OCI-LY1 (cell line): ENCODE measurements at regions not wholly inside any gene's neighbourhood (a gene's known extent, or its start where the extent isn't known, plus 50 kb on each side); places are given as distances from the start of the nearest gene placed in this dataset.

Experiments used
- CTCF ChIP-seq: fragments of 200-600 bp; sonication (generic), shearing (Covaris generic); IDR thresholded peaks from 2 replicates; pipeline ENCODE4 v1.5.1; 2017; ENCODE audit warnings: mild to moderate bottlenecking, antibody characterized with exemption, low read length, moderate library complexity, mixed read lengths
- EZH2 ChIP-seq: fragments of 200-600 bp; sonication (generic), shearing (Covaris generic); IDR thresholded peaks from 2 replicates; pipeline ENCODE4 v1.8.0; 2017; ENCODE audit warnings: borderline replicate concordance, mixed run types, mild to moderate bottlenecking, antibody characterized with exemption, low read length, moderate library complexity, mixed read lengths

- TF ChIP-seq CTCF: no peak
- no peak for TF ChIP-seq EZH2
Measured at GRCh38 chr22:48599346-48599745, 1228.3 kb downstream of the BRD1 start.
